Cortex of kidney (tissue), 1 donor: ENCODE measurements at regions not wholly inside any gene's neighbourhood (a gene's known extent, or its start where the extent isn't known, plus 50 kb on each side); places are given as distances from the start of the nearest gene placed in this dataset.

ENCODE experiments used
- DNase-seq: peaks from one replicate; lab custom pipeline; 2025; lab: John Stamatoyannopoulos, UW

- DNase-seq, result no peak
Observed at GRCh38 chr4:146998157-146998556, 52.5 kb upstream of the TTC29 start.

- DNase-seq, result no peak
Observed at GRCh38 chr4:147003956-147004809, 58.5 kb upstream of the TTC29 start.

DNA sequence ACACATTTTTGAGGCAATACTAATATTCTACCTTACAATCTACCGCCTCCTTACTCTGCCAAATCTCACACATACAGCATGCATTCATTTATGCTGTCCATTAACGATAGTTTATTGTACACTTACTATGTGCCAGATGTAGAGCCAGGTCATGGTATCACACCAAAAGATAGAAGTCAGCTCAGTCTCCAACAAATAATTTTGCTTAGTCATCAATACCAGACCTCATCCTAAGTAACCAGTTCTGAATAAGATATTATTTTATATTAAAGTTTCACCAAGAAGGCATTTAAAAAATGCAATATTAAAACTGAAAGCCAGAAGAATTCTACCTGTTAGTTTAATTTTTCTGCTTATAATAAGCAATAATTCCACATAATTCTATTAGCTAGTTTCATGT lies 60.6 kb upstream of the TTC29 start:
- DNase-seq, result no peak

DNA sequence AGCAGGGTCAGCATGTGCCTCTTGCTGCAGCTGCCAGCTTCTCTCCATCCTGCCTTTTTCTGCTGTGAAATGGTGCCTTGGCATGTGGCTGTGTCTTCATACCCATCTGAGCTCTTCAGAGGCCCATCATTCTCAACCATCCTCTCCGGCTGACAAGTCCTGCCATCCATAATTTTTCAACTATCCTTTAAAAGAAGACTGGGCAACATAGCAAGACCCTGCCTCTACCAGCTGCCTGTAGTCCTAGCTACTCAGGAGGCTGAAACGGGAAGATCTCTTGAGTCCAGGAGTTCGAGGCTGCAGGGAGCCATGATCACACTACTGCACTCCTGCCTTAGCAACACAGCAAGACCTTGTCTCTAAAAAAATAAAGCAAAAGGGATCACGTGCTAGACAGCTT lies 64.2 kb upstream of the TTC29 start:
- no peak for DNase-seq

DNA sequence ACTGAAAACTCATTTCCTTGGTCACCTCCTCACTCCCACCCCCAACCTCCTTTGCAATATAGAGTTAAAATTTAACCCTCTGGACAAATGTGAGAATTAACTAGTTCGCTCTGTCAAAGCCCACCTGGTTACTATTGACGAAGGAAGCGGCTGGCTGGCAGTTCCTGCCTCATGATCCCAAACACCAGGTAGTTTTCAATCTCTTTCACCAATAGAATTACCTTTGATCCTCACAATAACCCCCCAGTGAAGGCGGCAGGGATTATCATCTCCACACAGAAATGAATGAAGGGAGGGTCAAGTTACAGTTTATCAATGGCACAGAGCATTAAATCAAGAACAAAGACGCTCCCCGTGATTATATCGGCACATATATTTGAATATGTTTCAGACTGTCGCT lies 65.7 kb upstream of the TTC29 start:
- no peak for DNase-seq

GRCh38 chr4:147012059-147012707 lies 66.5 kb upstream of the TTC29 start:
- DNase-seq, result no peak

DNA sequence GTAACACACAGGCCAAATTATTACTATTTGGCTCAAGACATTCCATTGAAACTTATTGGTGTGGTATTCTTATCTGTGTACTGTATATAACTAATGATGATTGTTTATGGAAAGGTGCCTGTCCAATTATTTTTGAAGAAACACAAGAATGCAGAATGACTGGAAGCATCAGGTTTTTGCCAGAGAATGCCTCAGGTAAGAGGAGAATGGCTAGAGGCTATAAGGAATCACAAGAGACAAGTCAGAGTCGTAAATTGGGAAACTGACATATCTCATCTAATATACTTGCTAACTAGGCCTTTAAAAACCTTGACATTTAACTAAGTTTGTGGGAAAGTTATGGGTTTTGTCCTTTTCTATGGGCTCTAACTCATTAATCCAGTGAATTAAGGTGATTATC lies 69.3 kb upstream of the TTC29 start:
- no peak for DNase-seq

- DNase-seq, result no peak
Observed at GRCh38 chr4:147015491-147015890, 69.8 kb upstream of the TTC29 start.

DNA sequence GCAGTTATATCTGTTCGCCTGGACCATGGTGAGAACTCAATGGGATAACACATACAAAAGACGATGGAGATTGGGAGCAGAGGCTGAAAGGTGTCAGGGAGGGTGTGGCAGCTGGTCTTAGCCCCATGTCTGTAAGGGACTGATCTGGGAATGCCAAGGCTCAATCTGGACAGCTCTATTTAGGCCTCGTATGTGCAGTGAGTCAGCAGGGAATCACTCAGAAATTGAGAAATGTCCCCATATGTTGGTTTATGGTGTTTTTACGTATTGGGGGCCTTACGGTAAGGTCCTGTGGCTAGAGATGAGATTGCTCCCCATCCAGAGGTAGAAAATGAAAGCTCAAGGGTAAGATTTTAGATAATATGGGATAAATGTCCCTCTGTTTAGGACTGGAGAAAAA lies 71.4 kb upstream of the TTC29 start:
- no peak for DNase-seq

DNA sequence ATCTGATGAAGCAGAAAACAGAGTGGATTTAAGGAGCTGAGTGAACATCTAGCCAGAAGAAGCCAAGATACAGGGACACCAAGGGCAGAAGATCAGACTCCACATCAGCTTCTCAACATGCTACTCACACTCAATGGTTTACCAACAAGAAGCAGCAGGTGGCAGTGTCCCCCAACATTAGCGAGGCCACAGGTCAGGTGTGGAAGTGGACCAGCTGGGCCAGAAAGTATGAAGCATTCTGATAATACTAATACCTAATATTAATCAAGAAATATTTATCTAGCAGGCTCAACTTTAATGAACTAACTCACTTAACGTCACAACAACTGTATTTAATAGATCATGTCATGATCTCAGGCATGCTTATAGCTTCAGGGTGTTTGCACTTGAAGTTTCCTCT lies 73.4 kb upstream of the TTC29 start:
- no peak for DNase-seq

GRCh38 chr4:147020456-147020855 lies 74.8 kb upstream of the TTC29 start:
- DNase-seq, result no peak

- no peak for DNase-seq
Observed at GRCh38 chr4:147025042-147025441, 79.4 kb upstream of the TTC29 start.

GRCh38 chr4:147029296-147029695 lies 83.6 kb upstream of the TTC29 start:
- no peak for DNase-seq

- DNase-seq, result no peak
Observed at GRCh38 chr4:147034372-147034771, 88.7 kb upstream of the TTC29 start.

DNA sequence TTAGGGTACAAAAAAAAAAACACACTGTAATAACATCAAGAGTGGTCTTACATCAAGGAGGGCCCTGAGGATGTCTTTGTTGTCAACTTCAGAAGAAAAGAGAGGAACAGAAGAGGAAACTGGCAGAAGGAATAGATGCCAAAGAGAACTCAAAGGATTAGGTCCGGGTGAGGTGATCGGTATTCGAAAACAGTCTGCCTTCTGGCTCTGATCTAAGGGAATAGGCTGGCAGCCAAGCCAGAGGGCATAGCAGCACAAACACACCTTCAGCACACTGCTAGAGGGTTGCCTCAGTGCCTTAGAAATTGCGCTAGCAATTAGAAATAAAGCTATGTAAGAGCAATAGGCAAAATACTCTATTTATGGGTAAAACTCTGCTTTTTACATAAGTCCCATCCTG lies 91.4 kb upstream of the TTC29 start:
- DNase-seq, result no peak

- DNase-seq, result no peak
Observed at GRCh38 chr4:147039976-147040575, 94.4 kb upstream of the TTC29 start.

- DNase-seq, result no peak
Observed at GRCh38 chr4:147040874-147041273, 95.2 kb upstream of the TTC29 start.

DNA sequence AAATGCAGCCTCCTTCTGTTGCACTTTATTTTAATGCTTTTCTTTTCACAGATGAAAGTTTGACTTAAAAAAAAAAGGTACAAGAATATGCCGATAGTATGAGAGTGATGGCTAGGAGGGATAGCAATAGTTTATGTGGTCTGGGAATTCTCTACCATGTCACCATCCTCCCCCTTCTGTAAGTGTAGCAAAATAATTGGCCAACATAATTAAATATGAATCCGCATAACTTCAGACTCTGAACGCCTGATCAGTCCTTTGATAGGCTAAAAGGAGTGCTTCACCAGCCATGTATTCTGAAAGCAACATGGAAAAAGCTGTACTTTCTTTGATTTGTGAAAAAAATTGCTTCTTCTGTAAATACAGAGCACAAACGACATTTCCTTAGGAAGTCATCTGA lies 95.7 kb upstream of the TTC29 start:
- no peak for DNase-seq

DNA sequence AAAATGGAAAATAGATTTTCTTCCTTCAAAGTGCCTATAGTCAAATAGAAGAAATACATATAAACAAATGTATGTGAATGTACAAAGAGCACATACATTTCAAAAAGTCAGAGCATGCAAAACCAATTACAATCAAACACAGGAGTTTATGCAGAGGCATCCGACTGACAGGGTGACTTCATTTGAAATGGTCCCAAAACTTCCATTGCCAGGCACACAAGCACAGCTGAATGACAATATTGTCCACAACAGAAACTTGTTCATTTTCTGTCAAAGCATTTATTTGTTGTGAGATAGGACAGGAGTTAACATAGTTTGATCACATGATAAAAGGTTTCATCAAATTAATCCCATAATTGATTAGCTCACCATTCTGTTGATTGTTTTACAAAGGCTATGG lies 96.4 kb upstream of the TTC29 start:
- no peak for DNase-seq

DNA sequence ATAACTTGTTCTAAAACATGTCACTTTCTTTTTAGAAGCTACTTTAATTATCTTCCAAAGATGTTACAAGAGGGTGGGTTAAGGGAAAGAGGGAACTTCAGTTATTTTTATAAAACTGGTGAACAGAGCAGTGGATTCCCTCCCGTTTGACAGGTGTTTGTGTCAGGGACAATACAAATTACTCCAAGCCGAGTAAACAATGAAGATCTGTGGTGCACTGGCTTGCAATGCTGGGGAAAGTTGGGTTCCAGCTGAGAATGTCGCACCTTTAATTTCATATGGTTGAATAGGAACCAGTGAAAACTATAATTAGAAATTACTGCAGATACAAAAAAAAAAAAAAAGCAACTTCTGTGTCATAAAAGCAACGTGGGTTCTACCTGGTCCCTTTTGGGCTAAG lies 98.6 kb upstream of the TTC29 start:
- no peak for DNase-seq

DNA sequence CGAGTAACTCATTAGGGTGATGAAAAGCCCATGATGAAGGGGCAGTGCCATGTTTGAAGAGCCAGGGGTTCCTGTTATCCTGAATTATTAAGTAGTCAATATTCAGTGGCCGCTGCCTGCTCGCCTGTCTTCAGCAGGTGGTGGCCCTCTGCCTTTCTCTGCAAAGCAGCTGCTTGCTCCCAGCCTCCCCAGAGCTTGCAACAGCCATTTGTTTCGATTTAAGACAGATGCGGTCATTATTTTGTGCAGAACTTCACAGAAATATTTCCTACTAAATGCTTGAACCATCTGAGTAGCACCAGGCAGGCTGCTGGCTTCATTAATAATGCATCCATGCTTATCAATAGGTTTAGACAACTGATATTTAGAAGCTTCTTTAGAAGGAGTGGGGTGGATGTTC lies 104.3 kb upstream of the TTC29 start:
- DNase-seq, result no peak

DNA sequence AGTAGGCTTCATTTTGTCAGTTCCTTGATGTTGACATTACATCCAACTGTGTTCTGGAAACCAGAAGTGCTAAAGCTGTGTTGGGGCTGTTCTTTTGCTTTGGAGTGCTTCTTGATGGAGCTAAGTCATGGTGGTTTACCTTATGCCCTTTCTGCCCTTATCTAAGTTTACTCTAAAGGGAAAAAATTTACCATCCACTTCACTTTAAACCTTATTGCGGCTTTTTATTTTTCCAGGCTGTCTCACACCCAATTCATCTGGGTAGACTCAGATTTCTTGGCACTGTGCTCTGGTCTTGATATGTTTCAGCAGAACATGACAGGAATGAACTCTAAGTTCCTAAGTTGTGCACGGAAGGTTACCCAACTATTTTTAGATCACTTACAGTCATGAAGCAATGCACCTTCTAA lies 104.7 kb upstream of the TTC29 start:
- no peak for DNase-seq

GRCh38 chr4:147052361-147052760 lies 106.7 kb upstream of the TTC29 start:
- DNase-seq, result no peak
